Thyroid gland (tissue), 4 donors: ENCODE measurements at regions not wholly inside any gene's neighbourhood (a gene's known extent, or its start where the extent isn't known, plus 50 kb on each side); places are given as distances from the start of the nearest gene placed in this dataset.

ENCODE experiments used
- POLR2A ChIP-seq, 2 donors: fragments of 450-650 bp; IDR thresholded peaks; one replicate each; pipeline ENCODE4 v1.6.1; 2017; ENCODE audit warnings: antibody characterized with exemption in 2 of 2, mild to moderate bottlenecking in 2 of 2, moderate library complexity in 1 of 2
- TF ChIP-seq, protein P1 (sequence below), 6 experiments: fragments of 200-600 bp in 3 of 6; fragments of 450-650 bp in 3 of 6; sonication (generic) in 3 of 6; IDR thresholded peaks; one replicate each; pipeline ENCODE4 v1.5.1; 2016 to 2019; ENCODE audit warnings: antibody characterized with exemption in 6 of 6, mild to moderate bottlenecking in 2 of 6, inconsistent platforms in 1 of 6, moderate library complexity in 1 of 6

DNA sequence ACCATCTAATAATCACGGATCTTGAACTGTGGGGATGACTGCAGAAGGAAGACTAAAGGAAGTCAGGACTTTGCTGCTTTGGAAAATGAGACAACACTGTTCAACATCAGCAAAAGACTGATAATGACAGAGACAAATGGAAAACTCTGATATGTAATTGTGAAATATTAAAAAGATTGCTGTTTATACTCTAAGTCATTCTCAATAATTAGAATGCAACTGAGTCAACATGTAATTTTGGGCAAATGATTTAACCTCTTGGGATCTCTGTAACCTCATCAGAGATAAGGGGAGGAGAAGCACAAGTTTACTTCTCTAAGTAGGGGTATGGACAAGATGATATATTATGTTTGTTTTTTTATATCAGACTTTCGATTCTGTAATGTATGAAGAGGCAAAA is 121.9 kb downstream of the GASK1B start:
- TF ChIP-seq POLR2A (IDR thresholded peaks at IDR 0.05): no peak
- TF ChIP-seq, protein P1, sequence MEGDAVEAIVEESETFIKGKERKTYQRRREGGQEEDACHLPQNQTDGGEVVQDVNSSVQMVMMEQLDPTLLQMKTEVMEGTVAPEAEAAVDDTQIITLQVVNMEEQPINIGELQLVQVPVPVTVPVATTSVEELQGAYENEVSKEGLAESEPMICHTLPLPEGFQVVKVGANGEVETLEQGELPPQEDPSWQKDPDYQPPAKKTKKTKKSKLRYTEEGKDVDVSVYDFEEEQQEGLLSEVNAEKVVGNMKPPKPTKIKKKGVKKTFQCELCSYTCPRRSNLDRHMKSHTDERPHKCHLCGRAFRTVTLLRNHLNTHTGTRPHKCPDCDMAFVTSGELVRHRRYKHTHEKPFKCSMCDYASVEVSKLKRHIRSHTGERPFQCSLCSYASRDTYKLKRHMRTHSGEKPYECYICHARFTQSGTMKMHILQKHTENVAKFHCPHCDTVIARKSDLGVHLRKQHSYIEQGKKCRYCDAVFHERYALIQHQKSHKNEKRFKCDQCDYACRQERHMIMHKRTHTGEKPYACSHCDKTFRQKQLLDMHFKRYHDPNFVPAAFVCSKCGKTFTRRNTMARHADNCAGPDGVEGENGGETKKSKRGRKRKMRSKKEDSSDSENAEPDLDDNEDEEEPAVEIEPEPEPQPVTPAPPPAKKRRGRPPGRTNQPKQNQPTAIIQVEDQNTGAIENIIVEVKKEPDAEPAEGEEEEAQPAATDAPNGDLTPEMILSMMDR (IDR thresholded peaks at IDR 0.05): no peak
